MM.1S (cell line): ENCODE measurements at regions not wholly inside any gene's neighbourhood (a gene's known extent, or its start where the extent isn't known, plus 50 kb on each side); places are given as distances from the start of the nearest gene placed in this dataset.

Source experiments
- DNase-seq: peaks from one replicate; pipeline ENCODE4 v3.0.0-alpha.2; 2015
- H2AFZ ChIP-seq: fragments of 300-600 bp; sonication (generic); 2 replicates; pipeline ENCODE4 v1.6.0; 2016; ENCODE audit warnings: antibody characterized with exemption, low read length
- H3F3A ChIP-seq: fragments of 300-600 bp; sonication (generic); 2 replicates; pipeline ENCODE4 v1.6.1; 2016; ENCODE audit warnings: mild to moderate bottlenecking, antibody characterized with exemption, low read length, moderate library complexity, mixed read lengths; ENCODE audit not compliant: insufficient read depth
- H3K27ac ChIP-seq: fragments of 300-600 bp; sonication (generic); 2 replicates; pipeline ENCODE4 v1.5.1; 2016; ENCODE audit warnings: mild to moderate bottlenecking, low read length
- H3K27me3 ChIP-seq: fragments of 300-600 bp; sonication (generic); replicated peaks from 2 replicates; pipeline ENCODE4 v1.6.0; 2016; ENCODE audit warnings: low read length; ENCODE audit not compliant: insufficient read depth
- H3K36me3 ChIP-seq: fragments of 300-600 bp; sonication (generic); replicated peaks from 2 replicates; pipeline ENCODE4 v1.6.1; 2016; ENCODE audit warnings: mild to moderate bottlenecking, low read length, mixed read lengths; ENCODE audit not compliant: insufficient read depth
- H3K4me1 ChIP-seq: fragments of 300-600 bp; sonication (generic); 2 replicates; pipeline ENCODE4 v1.6.1; 2016; ENCODE audit warnings: low read length, mixed read lengths
- H3K4me2 ChIP-seq: fragments of 300-600 bp; sonication (generic); 2 replicates; pipeline ENCODE4 v1.6.0; 2016; ENCODE audit warnings: low read depth, low read length
- H3K4me3 ChIP-seq: fragments of 300-600 bp; sonication (generic); 2 replicates; pipeline ENCODE4 v1.5.1; 2016; ENCODE audit warnings: low read length, mixed read lengths
- H3K79me2 ChIP-seq: fragments of 300-600 bp; sonication (generic); 2 replicates; pipeline ENCODE4 v1.6.1; 2016; ENCODE audit warnings: mixed run types, low read length, mixed read lengths
- H3K9ac ChIP-seq: fragments of 300-600 bp; sonication (generic); 2 replicates; pipeline ENCODE4 v1.6.1; 2016; ENCODE audit warnings: low read length, mixed read lengths
- H3K9me2 ChIP-seq: fragments of 300-600 bp; sonication (generic); replicated peaks from 2 replicates; pipeline ENCODE4 v1.6.1; 2016; ENCODE audit warnings: mild to moderate bottlenecking, low read length, mixed read lengths; ENCODE audit not compliant: insufficient read depth
- H3K9me3 ChIP-seq: fragments of 300-600 bp; sonication (generic); replicated peaks from 2 replicates; pipeline ENCODE4 v1.6.1; 2016; ENCODE audit warnings: mild to moderate bottlenecking, low read length, mixed read lengths; ENCODE audit not compliant: insufficient read depth
- H4K20me1 ChIP-seq: fragments of 300-600 bp; sonication (generic); 2 replicates; pipeline ENCODE4 v1.6.1; 2016; ENCODE audit warnings: mild to moderate bottlenecking, low read length, moderate library complexity, mixed read lengths; ENCODE audit not compliant: insufficient read depth
- CTCF ChIP-seq: fragments of 300-600 bp; sonication (generic); IDR thresholded peaks from 2 replicates; pipeline ENCODE4 v1.5.1; 2016; ENCODE audit warnings: antibody characterized with exemption, low read length, mixed read lengths
- EZH2 ChIP-seq: fragments of 300-600 bp; sonication (generic); optimal IDR thresholded peaks from 2 replicates; pipeline ENCODE3; 2017; ENCODE audit warnings: low read depth, mild to moderate bottlenecking, antibody characterized with exemption, low read length, mixed read lengths
- EZH2phosphoT487 ChIP-seq: fragments of 300-600 bp; sonication (generic); IDR thresholded peaks from 2 replicates; pipeline ENCODE4 v1.6.1; 2018; ENCODE audit warnings: antibody characterized with exemption, low read length

- Histone ChIP-seq H3K4me3 (no peak overlapping the region), H3K27ac (no peak overlapping the region), H3K9me3 (no peaks in the 10 kb centered on the region), H3K9me2 (no peaks in the 10 kb centered on the region), H3K27me3 (no peaks in the 10 kb centered on the region), H2AFZ (no peak overlapping the region), H3K4me1 (no peaks in the 10 kb centered on the region), H3F3A (no peaks in the 10 kb centered on the region), H3K9ac (no peak overlapping the region), H4K20me1 (no peaks in the 10 kb centered on the region), H3K36me3 (no peaks in the 10 kb centered on the region), H3K4me2 (no peak overlapping the region), H3K79me2 (no peaks in the 10 kb centered on the region)
- TF ChIP-seq EZH2phosphoT487 (no peak), EZH2 (no peak), CTCF (no peak)
- DNase-seq: no peak
Measured at GRCh38 chr10:18955061-18955460, 93.5 kb upstream of the MALRD1 start.

- no peak for DNase-seq
- TF ChIP-seq CTCF (no peak), EZH2phosphoT487 (no peak), EZH2 (no peak)
- no peaks in the 10 kb centered on the region for H4K20me1 ChIP-seq
- no peak overlapping the region for H3K9ac ChIP-seq
- H3K36me3 ChIP-seq: no peaks in the 10 kb centered on the region
- H3K9me3 ChIP-seq: no peaks in the 10 kb centered on the region
- H3F3A ChIP-seq: no peaks in the 10 kb centered on the region
- no peaks in the 10 kb centered on the region for H3K9me2 ChIP-seq
- H3K4me2 ChIP-seq: no peak overlapping the region
- no peak overlapping the region for H3K27ac ChIP-seq
- H3K4me1 ChIP-seq: no peaks in the 10 kb centered on the region
- H3K79me2 ChIP-seq: no peaks in the 10 kb centered on the region
- no peak overlapping the region for H2AFZ ChIP-seq
- H3K4me3 ChIP-seq: no peak overlapping the region
- H3K27me3 ChIP-seq: no peaks in the 10 kb centered on the region
Measured at GRCh38 chr10:18959369-18959768, 89.2 kb upstream of the MALRD1 start.

GRCh38 chr10:18960466-18961079 lies 88.0 kb upstream of the MALRD1 start:
- Histone ChIP-seq H2AFZ (no peak overlapping the region), H3K4me3 (no peak overlapping the region), H4K20me1 (no peaks in the 10 kb centered on the region), H3F3A (no peaks in the 10 kb centered on the region), H3K9ac (no peak overlapping the region), H3K27ac (no peak overlapping the region), H3K27me3 (no peaks in the 10 kb centered on the region), H3K36me3 (no peaks in the 10 kb centered on the region), H3K4me2 (no peak overlapping the region), H3K4me1 (no peaks in the 10 kb centered on the region), H3K9me2 (no peaks in the 10 kb centered on the region), H3K79me2 (no peaks in the 10 kb centered on the region), H3K9me3 (no peaks in the 10 kb centered on the region)
- TF ChIP-seq EZH2 (no peak), EZH2phosphoT487 (no peak), CTCF (no peak)
- no peak for DNase-seq
